H9 (cell line): ENCODE measurements at regions not wholly inside any gene's neighbourhood (a gene's known extent, or its start where the extent isn't known, plus 50 kb on each side); places are given as distances from the start of the nearest gene placed in this dataset.

Experiments used
- DNase-seq: peaks from one replicate; pipeline ENCODE4 v3.0.0-alpha.2; 2017
- H2AFZ ChIP-seq: one replicate; pipeline ENCODE4 v1.6.1; 2013; ENCODE audit warnings: mild to moderate bottlenecking, low read length, control low read depth, moderate library complexity
- H2AK5ac ChIP-seq: 2 replicates; pipeline ENCODE4 v1.6.1; 2013; ENCODE audit warnings: low read length, control low read depth, mixed read lengths; ENCODE audit not compliant: insufficient read length
- H2BK120ac ChIP-seq: one replicate; pipeline ENCODE4 v1.6.1; 2013; ENCODE audit warnings: low read depth, mild to moderate bottlenecking, low read length, control low read depth, inconsistent platforms; ENCODE audit not compliant: poor library complexity, severe bottlenecking
- H2BK12ac ChIP-seq: 2 replicates; pipeline ENCODE4 v1.6.1; 2013; ENCODE audit warnings: low read length, control low read depth, mixed read lengths, low read depth; ENCODE audit not compliant: insufficient read length
- H2BK15ac ChIP-seq: 2 replicates; pipeline ENCODE4 v1.6.1; 2013; ENCODE audit warnings: low read depth, low read length, control low read depth
- H2BK20ac ChIP-seq: one replicate; pipeline ENCODE4 v1.6.1; 2013; ENCODE audit warnings: low read depth, mild to moderate bottlenecking, low read length, control low read depth, inconsistent platforms; ENCODE audit not compliant: poor library complexity, severe bottlenecking
- H2BK5ac ChIP-seq: 2 replicates; pipeline ENCODE4 v1.6.1; 2013; ENCODE audit warnings: low read length, control low read depth, mixed read lengths; ENCODE audit not compliant: insufficient read length
- H3K14ac ChIP-seq: 2 replicates; pipeline ENCODE4 v1.6.1; 2013; ENCODE audit warnings: low read length, control low read depth; ENCODE audit not compliant: insufficient read depth
- H3K18ac ChIP-seq: 2 replicates; pipeline ENCODE4 v1.6.1; 2013; ENCODE audit warnings: low read depth, mild to moderate bottlenecking, mixed read lengths, low read length, control low read depth; ENCODE audit not compliant: insufficient read length
- H3K23ac ChIP-seq: 2 replicates; pipeline ENCODE4 v1.6.1; 2013; ENCODE audit warnings: low read length, control low read depth, mixed read lengths, low read depth; ENCODE audit not compliant: insufficient read length
- H3K23me2 ChIP-seq: 2 replicates; pipeline ENCODE4 v1.6.1; 2013; ENCODE audit warnings: low read depth, mild to moderate bottlenecking, mixed read lengths, low read length, control low read depth; ENCODE audit not compliant: insufficient read length, poor library complexity, severe bottlenecking
- H3K27ac ChIP-seq: 2 replicates; pipeline ENCODE4 v1.5.1; 2013; ENCODE audit warnings: low read length, control low read depth, mixed read lengths, low read depth; ENCODE audit not compliant: insufficient read length
- H3K27me3 ChIP-seq: 2 replicates; pipeline ENCODE4 v1.6.1; 2013; ENCODE audit warnings: low read length, control low read depth, inconsistent platforms; ENCODE audit not compliant: insufficient read depth
- H3K4ac ChIP-seq: 2 replicates; pipeline ENCODE4 v1.6.1; 2013; ENCODE audit warnings: low read depth, mild to moderate bottlenecking, control low read depth, inconsistent platforms, low read length, moderate library complexity
- H3K4me1 ChIP-seq: 2 replicates; pipeline ENCODE4 v1.6.1; 2013; ENCODE audit warnings: low read length, control low read depth, inconsistent platforms; ENCODE audit not compliant: insufficient read depth
- H3K4me2 ChIP-seq: 2 replicates; pipeline ENCODE4 v1.6.1; 2013; ENCODE audit warnings: low read length, control low read depth, mixed read lengths; ENCODE audit not compliant: insufficient read length, insufficient read depth
- H3K56ac ChIP-seq: 2 replicates; pipeline ENCODE4 v1.6.1; 2013; ENCODE audit warnings: low read depth, mild to moderate bottlenecking, mixed read lengths, low read length, control low read depth; ENCODE audit not compliant: insufficient read length
- H3K79me1 ChIP-seq: 2 replicates; pipeline ENCODE4 v1.6.1; 2013; ENCODE audit warnings: low read depth, mild to moderate bottlenecking, moderate library complexity, low read length, control low read depth, inconsistent platforms; ENCODE audit not compliant: insufficient read depth, poor library complexity, severe bottlenecking
- H3K79me2 ChIP-seq: 2 replicates; pipeline ENCODE4 v1.6.1; 2013; ENCODE audit warnings: low read length, control low read depth, inconsistent platforms; ENCODE audit not compliant: insufficient read depth
- H3K9ac ChIP-seq: 2 replicates; pipeline ENCODE4 v1.6.1; 2013; ENCODE audit warnings: low read length, control low read depth, mixed read lengths; ENCODE audit not compliant: insufficient read length; ENCODE audit errors: extremely low read depth
- H3K9me3 ChIP-seq: one replicate; pipeline ENCODE4 v1.6.1; 2013; ENCODE audit warnings: low read depth, low read length, inconsistent platforms; ENCODE audit not compliant: control insufficient read depth
- H3T11ph ChIP-seq: one replicate; pipeline ENCODE4 v1.6.1; 2013; ENCODE audit warnings: mild to moderate bottlenecking, low read length, control low read depth, inconsistent platforms
- H4K20me1 ChIP-seq: one replicate; pipeline ENCODE4 v1.6.1; 2013; ENCODE audit not compliant: control insufficient read depth, insufficient read length, insufficient read depth
- H4K5ac ChIP-seq: 2 replicates; pipeline ENCODE4 v1.6.1; 2013; ENCODE audit warnings: low read depth, mild to moderate bottlenecking, mixed read lengths, low read length, control low read depth; ENCODE audit not compliant: insufficient read length
- H4K8ac ChIP-seq: replicated peaks from 2 replicates; pipeline ENCODE4 v1.6.1; 2013; ENCODE audit warnings: low read length, control low read depth, mixed read lengths, low read depth; ENCODE audit not compliant: insufficient read length
- H4K91ac ChIP-seq: 2 replicates; pipeline ENCODE4 v1.6.1; 2013; ENCODE audit warnings: low read depth, mild to moderate bottlenecking, moderate library complexity, mixed read lengths, low read length, control low read depth; ENCODE audit not compliant: insufficient read length
- H3K27ac Mint-ChIP-seq, 3 experiments: 2 replicates in 2 of 3; 3 replicates in 1 of 3; pipeline ENCODE4 v1.8.0; 2020 to 2021; ENCODE audit warnings: mixed read lengths in 3 of 3, mild to moderate bottlenecking in 1 of 3, moderate library complexity in 1 of 3
- H3K27me3 Mint-ChIP-seq: 2 replicates; pipeline ENCODE4 v1.8.0; 2021; ENCODE audit warnings: low read depth, mild to moderate bottlenecking, moderate library complexity, mixed read lengths
- H3K36me3 Mint-ChIP-seq, 3 experiments: 2 replicates in 2 of 3; 3 replicates in 1 of 3; pipeline ENCODE4 v1.8.0; 2020 to 2021; ENCODE audit warnings: low read depth in 3 of 3, mixed read lengths in 3 of 3; ENCODE audit not compliant: insufficient read depth in 1 of 3
- H3K4me1 Mint-ChIP-seq, 2 experiments: 2 replicates each; pipeline ENCODE4 v1.8.0; 2020; ENCODE audit warnings: mixed read lengths in 2 of 2
- H3K4me3 Mint-ChIP-seq, 2 experiments: 2 replicates in 1 of 2; 3 replicates in 1 of 2; pipeline ENCODE4 v1.8.0; 2020 to 2021; ENCODE audit warnings: mild to moderate bottlenecking in 2 of 2, mixed read lengths in 2 of 2, moderate library complexity in 1 of 2
- H3K9me3 Mint-ChIP-seq, 2 experiments: 2 replicates in 1 of 2; 3 replicates in 1 of 2; pipeline ENCODE4 v1.8.0; 2020; ENCODE audit warnings: mild to moderate bottlenecking in 2 of 2, mixed read lengths in 2 of 2, moderate library complexity in 1 of 2
- CTCF ChIP-seq: fragments of 200-600 bp; sonication (generic); conservative IDR thresholded peaks from 3 replicates; pipeline ENCODE4 v1.8.0; 2021; ENCODE audit warnings: antibody characterized with exemption, mild to moderate bottlenecking
- WGBS: extraction: QIAGEN DNeasy Blood & Tissue Kit; methylation state at CpG from one replicate; pipeline ENCODE4 v1.1.7; 2013; ENCODE audit warnings: missing lambda C conversion rate, low lambda C conversion rate, mixed read lengths; ENCODE audit not compliant: insufficient read length; ENCODE audit errors: extremely low coverage; 5-methylcytosine and 5-hydroxymethylcytosine counted together

- Histone ChIP-seq H3T11ph (no peak overlapping the region), H3K4ac (no peak overlapping the region), H3K79me1 (no peaks in the 10 kb centered on the region), H2BK20ac (no peak overlapping the region), H2AK5ac (no peak overlapping the region), H4K5ac (no peak overlapping the region), H2AFZ (no peak overlapping the region), H3K14ac (no peak overlapping the region), H3K9ac (no peak overlapping the region), H4K20me1 (no peaks in the 10 kb centered on the region), H3K23ac (no peak overlapping the region), H3K56ac (no peak overlapping the region), H2BK5ac (no peak overlapping the region), H2BK120ac (no peak overlapping the region), H3K9me3 (no peaks in the 10 kb centered on the region), H3K27ac (no peak overlapping the region), H2BK15ac (no peak overlapping the region), H2BK12ac (no peak overlapping the region), H3K79me2 (no peaks in the 10 kb centered on the region), H3K23me2 (no peaks in the 10 kb centered on the region), H4K91ac (no peak overlapping the region), H3K4me2 (no peak overlapping the region), H3K4me1 (no peaks in the 10 kb centered on the region), H3K18ac (no peak overlapping the region), H4K8ac (no peak overlapping the region), H3K27me3 (no peaks in the 10 kb centered on the region)
- Mint-ChIP-seq H3K36me3 (no peaks in the 10 kb centered on the region; a peak in 2 of 7 replicates), H3K9me3 (no peaks in the 10 kb centered on the region; a peak in 1 of 5 replicates), H3K4me1 (peaks cover 6 to 14% of the 10 kb centered on the region in 2 experiments), H3K27me3 (no peaks in the 10 kb centered on the region; the same call in 1 of the 2 replicates), H3K27ac (peak overlapping the region in 1 of 3 experiments; percentile 65; a peak in 1 of 7 replicates), H3K4me3 (no peak overlapping the region)
- no CpG with 5 or more reads among the region's 8 CpGs for WGBS
- no peak for DNase-seq
- TF ChIP-seq CTCF = no peak
Measured at GRCh38 chr2:129868151-129868550, 111.3 kb upstream of the RAB6C start.
